ENCODE measurements at regions not wholly inside any gene's neighbourhood (a gene's known extent, or its start where the extent isn't known, plus 50 kb on each side); places are given as distances from the start of the nearest gene placed in this dataset.

DNA sequence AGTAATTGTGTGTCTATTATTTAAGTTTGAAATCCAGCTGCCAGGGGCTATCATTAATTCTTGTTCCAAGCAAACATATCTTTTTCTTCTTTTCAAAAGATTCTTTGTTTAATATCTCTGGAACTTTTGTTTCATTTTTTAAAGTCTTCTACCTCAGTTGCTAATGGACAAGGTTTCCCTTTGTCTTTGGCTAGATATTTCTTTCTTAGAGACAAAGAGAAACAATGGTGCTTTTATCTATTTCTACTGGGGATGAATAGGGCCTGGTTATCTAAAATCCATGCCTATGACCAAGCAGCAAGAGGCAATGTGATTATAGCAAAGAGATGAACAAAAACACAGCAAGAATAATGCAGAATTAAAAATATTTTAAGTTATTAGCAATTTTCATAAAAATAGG is 661.3 kb upstream of the KLF12 start:
- TF ChIP-seq CTCF (IDR thresholded peaks at IDR 0.05) (no peak), POLR2AphosphoS5 (IDR thresholded peaks at IDR 0.05) (no peak), POLR2A (IDR thresholded peaks at IDR 0.05) (no peak)

Data from gastroesophageal sphincter (tissue), 3 donors.